ENCODE measurements at regions not wholly inside any gene's neighbourhood (a gene's known extent, or its start where the extent isn't known, plus 50 kb on each side); places are given as distances from the start of the nearest gene placed in this dataset.

- TF ChIP-seq EP300 (IDR thresholded peaks at IDR 0.05) (no peak), CTCF (IDR thresholded peaks at IDR 0.05) (no peak), POLR2AphosphoS5 (IDR thresholded peaks at IDR 0.05) (no peak), POLR2A (IDR thresholded peaks at IDR 0.05) (no peak)
- 67 to 76% methylated on average over 1 of the region's 1 CpG for WGBS, 2 donors
- Histone ChIP-seq H3K9me3 (no peaks in the 10 kb centered on the region), H3K36me3 (no peaks in the 10 kb centered on the region), H3K27ac (no peak overlapping the region), H3K4me1 (no peaks in the 10 kb centered on the region), H3K27me3 (no peaks in the 10 kb centered on the region), H3K4me3 (no peak overlapping the region)
- no peak for DNase-seq
- intact Hi-C loops (cut with DNase I) = no loop called here
Measured at GRCh38 chr10:56583316-56583715, 222.3 kb upstream of the ZWINT start.

GRCh38 chr10:56567580-56567979 is 206.5 kb upstream of the ZWINT start:
- intact Hi-C loops (cut with DNase I) = no loop called here
- H3K9me3 ChIP-seq = peaks cover 0 to 3% (median 0%) of the 10 kb centered on the region in 4 donors
- WGBS, 2 donors = 90% methylated on average over 1 of the region's 1 CpG
- no peaks in the 10 kb centered on the region for H3K27me3 ChIP-seq
- H3K4me1 ChIP-seq = no peaks in the 10 kb centered on the region
- no peak overlapping the region for H3K4me3 ChIP-seq
- TF ChIP-seq CTCF (IDR thresholded peaks at IDR 0.05) = no peak
- no peak for TF ChIP-seq EP300 (IDR thresholded peaks at IDR 0.05)
- H3K36me3 ChIP-seq = no peaks in the 10 kb centered on the region
- no peak for DNase-seq
- H3K27ac ChIP-seq = no peak overlapping the region

- TF ChIP-seq CTCF (IDR thresholded peaks at IDR 0.05) (no peak), EP300 (IDR thresholded peaks at IDR 0.05) (no peak), POLR2AphosphoS5 (IDR thresholded peaks at IDR 0.05) (no peak), POLR2A (IDR thresholded peaks at IDR 0.05) (no peak)
- no peak overlapping the region for H3K27ac ChIP-seq
- no peaks in the 10 kb centered on the region for H3K36me3 ChIP-seq
- no peak for DNase-seq
- intact Hi-C loops (cut with DNase I) = no loop called here
- H3K4me3 ChIP-seq = no peak overlapping the region
- H3K9me3 ChIP-seq = no peaks in the 10 kb centered on the region
- H3K27me3 ChIP-seq = no peaks in the 10 kb centered on the region
- WGBS, 2 donors = 77 to 89% methylated on average over 3 of the region's 3 CpGs
- H3K4me1 ChIP-seq = no peaks in the 10 kb centered on the region
Measured at GRCh38 chr10:56561336-56561735, 200.3 kb upstream of the ZWINT start.

- intact Hi-C loops (cut with DNase I) = no loop called here
- 74 to 78% methylated on average over 9 of the region's 9 CpGs for WGBS, 2 donors
- no peak overlapping the region for H3K27ac ChIP-seq
- H3K9me3 ChIP-seq = peaks cover 0 to 5% (median 0%) of the 10 kb centered on the region in 4 donors
- TF ChIP-seq POLR2AphosphoS5 (IDR thresholded peaks at IDR 0.05) = no peak
- no peak for TF ChIP-seq POLR2A (IDR thresholded peaks at IDR 0.05)
- no peak for TF ChIP-seq EP300 (IDR thresholded peaks at IDR 0.05)
- no peak for TF ChIP-seq CTCF (IDR thresholded peaks at IDR 0.05)
- DNase-seq = no peak
- H3K4me1 ChIP-seq = no peaks in the 10 kb centered on the region
- H3K36me3 ChIP-seq = no peaks in the 10 kb centered on the region
- H3K4me3 ChIP-seq = no peak overlapping the region
- H3K27me3 ChIP-seq = no peaks in the 10 kb centered on the region
Measured at GRCh38 chr10:56551037-56551436, 190.0 kb upstream of the ZWINT start.

GRCh38 chr10:56547163-56547562 is 186.1 kb upstream of the ZWINT start:
- intact Hi-C loops (cut with DNase I) = no loop called here
- no peak for DNase-seq

More at GRCh38 chr10:56547163-56547562, 186.1 kb upstream of the ZWINT start:
- TF ChIP-seq POLR2AphosphoS5 (IDR thresholded peaks at IDR 0.05) = no peak
- no peak for TF ChIP-seq EP300 (IDR thresholded peaks at IDR 0.05)
- TF ChIP-seq POLR2A (IDR thresholded peaks at IDR 0.05) = no peak
- no peak for TF ChIP-seq CTCF (IDR thresholded peaks at IDR 0.05)
- Histone ChIP-seq H3K36me3 (no peaks in the 10 kb centered on the region), H3K4me3 (no peak overlapping the region), H3K4me1 (no peaks in the 10 kb centered on the region), H3K9me3 (peaks cover 0 to 5% (median 0%) of the 10 kb centered on the region in 4 donors), H3K27me3 (no peaks in the 10 kb centered on the region), H3K27ac (no peak overlapping the region)
- 41 to 66% methylated on average over 4 of the region's 4 CpGs for WGBS, 2 donors

Data from sigmoid colon (tissue), 6 donors.